ENCODE measurements at regions not wholly inside any gene's neighbourhood (a gene's known extent, or its start where the extent isn't known, plus 50 kb on each side); places are given as distances from the start of the nearest gene placed in this dataset.

- TF ChIP-seq, protein P1, sequence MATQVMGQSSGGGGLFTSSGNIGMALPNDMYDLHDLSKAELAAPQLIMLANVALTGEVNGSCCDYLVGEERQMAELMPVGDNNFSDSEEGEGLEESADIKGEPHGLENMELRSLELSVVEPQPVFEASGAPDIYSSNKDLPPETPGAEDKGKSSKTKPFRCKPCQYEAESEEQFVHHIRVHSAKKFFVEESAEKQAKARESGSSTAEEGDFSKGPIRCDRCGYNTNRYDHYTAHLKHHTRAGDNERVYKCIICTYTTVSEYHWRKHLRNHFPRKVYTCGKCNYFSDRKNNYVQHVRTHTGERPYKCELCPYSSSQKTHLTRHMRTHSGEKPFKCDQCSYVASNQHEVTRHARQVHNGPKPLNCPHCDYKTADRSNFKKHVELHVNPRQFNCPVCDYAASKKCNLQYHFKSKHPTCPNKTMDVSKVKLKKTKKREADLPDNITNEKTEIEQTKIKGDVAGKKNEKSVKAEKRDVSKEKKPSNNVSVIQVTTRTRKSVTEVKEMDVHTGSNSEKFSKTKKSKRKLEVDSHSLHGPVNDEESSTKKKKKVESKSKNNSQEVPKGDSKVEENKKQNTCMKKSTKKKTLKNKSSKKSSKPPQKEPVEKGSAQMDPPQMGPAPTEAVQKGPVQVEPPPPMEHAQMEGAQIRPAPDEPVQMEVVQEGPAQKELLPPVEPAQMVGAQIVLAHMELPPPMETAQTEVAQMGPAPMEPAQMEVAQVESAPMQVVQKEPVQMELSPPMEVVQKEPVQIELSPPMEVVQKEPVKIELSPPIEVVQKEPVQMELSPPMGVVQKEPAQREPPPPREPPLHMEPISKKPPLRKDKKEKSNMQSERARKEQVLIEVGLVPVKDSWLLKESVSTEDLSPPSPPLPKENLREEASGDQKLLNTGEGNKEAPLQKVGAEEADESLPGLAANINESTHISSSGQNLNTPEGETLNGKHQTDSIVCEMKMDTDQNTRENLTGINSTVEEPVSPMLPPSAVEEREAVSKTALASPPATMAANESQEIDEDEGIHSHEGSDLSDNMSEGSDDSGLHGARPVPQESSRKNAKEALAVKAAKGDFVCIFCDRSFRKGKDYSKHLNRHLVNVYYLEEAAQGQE (IDR thresholded peaks at IDR 0.05; ENCODE audit: low read depth) = no peak
- no peak for TF ChIP-seq EZH2phosphoT487 (IDR thresholded peaks at IDR 0.05; ENCODE audit: borderline replicate concordance)
- no peak for TF ChIP-seq ZFX (IDR thresholded peaks at IDR 0.05)
- no peak for TF ChIP-seq POLR2AphosphoS5 (IDR thresholded peaks at IDR 0.05; ENCODE audit: low read depth, low read length)
- no peak for TF ChIP-seq FOSL1 (IDR thresholded peaks at IDR 0.05; ENCODE audit: low read depth)
- TF ChIP-seq SP1 (IDR thresholded peaks at IDR 0.05; ENCODE audit: low read depth) = no peak
- TF ChIP-seq JUND (IDR thresholded peaks at IDR 0.05) = no peak
- TF ChIP-seq CBX3 (IDR thresholded peaks at IDR 0.05; ENCODE audit: low read depth) = no peak
- TF ChIP-seq RAD21 (IDR thresholded peaks at IDR 0.05; ENCODE audit: low read depth) = no peak
- TF ChIP-seq EZH2 (IDR thresholded peaks at IDR 0.05) = no peak
- TF ChIP-seq ZBTB33 (IDR thresholded peaks at IDR 0.05; ENCODE audit: extremely low read depth, insufficient replicate concordance, low read length) = no peak
Observed at GRCh38 chr6:126461045-126461444, 121.1 kb downstream of the CENPW start (continued).

GRCh38 chr6:126464245-126464644 lies 124.3 kb downstream of the CENPW start:
- DNase-seq (ENCODE audit: low read depth, low spot score) (no peak), ATAC-seq (no peak)
- CTCF ChIA-PET = no interaction called here
- Histone ChIP-seq H3K9ac (ENCODE audit: low read length) (no peak overlapping the region), H3K79me2 (ENCODE audit: insufficient read depth, low read length) (no peaks in the 10 kb centered on the region), H4K20me1 (ENCODE audit: insufficient read depth) (no peaks in the 10 kb centered on the region), H3K9me3 (ENCODE audit: control insufficient read depth in 1 of 2, insufficient read depth in 1 of 2, low read depth in 1 of 2, low read length in 2 of 2) (no peaks in the 10 kb centered on the region), H3K4me1 (ENCODE audit: control insufficient read depth in 1 of 2, insufficient read depth in 2 of 2, low read length in 2 of 2) (no peaks in the 10 kb centered on the region), H2AFZ (ENCODE audit: low read depth, low read length, poor library complexity, severe bottlenecking) (no peak overlapping the region), H3K27ac (ENCODE audit: low read depth, low read length) (no peak overlapping the region), H3K27me3 (ENCODE audit: insufficient read depth, low read length) (no peaks in the 10 kb centered on the region), H3K9me2 (ENCODE audit: insufficient read depth) (no peaks in the 10 kb centered on the region), H3K4me3 (replicated peaks in 1 of 2; ENCODE audit: low read depth in 1 of 2, low read length in 2 of 2) (no peak overlapping the region), H3K4me2 (ENCODE audit: low read length) (no peak overlapping the region), H3K36me3 (ENCODE audit: control insufficient read depth in 1 of 2, insufficient read depth in 2 of 2, low read length in 2 of 2) (no peaks in the 10 kb centered on the region)
- RAD21 ChIA-PET (ENCODE audit: low non-redundant PET in 1 of 2, low total read pairs in 2 of 2, uncharacterized antibody in 2 of 2, unreplicated experiment in 2 of 2) = no interaction called here
- POLR2A ChIA-PET = no interaction called here
- intact Hi-C loops (cut with micrococcal nuclease) = no loop called here
- no TSS peak for BruUV-seq (replicated peaks)
- no peak for TF ChIP-seq CEBPB (IDR thresholded peaks at IDR 0.05; ENCODE audit: low read depth)
- no peak for TF ChIP-seq SP1 (IDR thresholded peaks at IDR 0.05; ENCODE audit: low read depth)
- TF ChIP-seq ZNF274 (IDR thresholded peaks at IDR 0.05; ENCODE audit: low read depth, low read length) = no peak
- no peak for TF ChIP-seq FOSL1 (IDR thresholded peaks at IDR 0.05; ENCODE audit: low read depth)
- no peak for TF ChIP-seq EZH2 (IDR thresholded peaks at IDR 0.05)
- TF ChIP-seq TCF7L2 (IDR thresholded peaks at IDR 0.05; ENCODE audit: borderline replicate concordance, extremely low read depth, insufficient read depth, insufficient read length) = no peak
- no peak for TF ChIP-seq CBX3 (IDR thresholded peaks at IDR 0.05; ENCODE audit: low read depth)
- TF ChIP-seq POLR2A (IDR thresholded peaks at IDR 0.05; ENCODE audit: borderline replicate concordance, extremely low read depth, insufficient read depth, insufficient read length) = no peak
- TF ChIP-seq, protein P1 (IDR thresholded peaks at IDR 0.05; ENCODE audit: low read depth) = no peak
- TF ChIP-seq ELF1 (IDR thresholded peaks at IDR 0.05; ENCODE audit: borderline replicate concordance, low read depth) = no peak
